Astrocyte of the cerebellum (primary cell): ENCODE measurements at regions not wholly inside any gene's neighbourhood (a gene's known extent, or its start where the extent isn't known, plus 50 kb on each side); places are given as distances from the start of the nearest gene placed in this dataset.
"Not testable (repeated sequence)": the region's sequence is repeated elsewhere in the genome, so short reads cannot be mapped to it uniquely, and the experiment has no call there.

Experiments used
- DNase-seq: peaks from one replicate; pipeline ENCODE4 v3.0.0-alpha.2; 2011; ENCODE audit warnings: low read depth
- H3K4me3 ChIP-seq: 2 replicates; pipeline ENCODE4 v1.5.1; 2011; ENCODE audit warnings: mild to moderate bottlenecking, low read depth, low read length, moderate library complexity
- CTCF ChIP-seq: IDR thresholded peaks from 2 replicates; pipeline ENCODE4 v1.5.1; 2012; ENCODE audit warnings: low read length, low read depth, moderate library complexity, mild to moderate bottlenecking; ENCODE audit errors: missing control alignments
- in situ Hi-C: cut with HindIII; loops from 2 replicates; pipeline ENCODE4 v1.10.0; 2017; ENCODE audit warnings: low sequenced_read_pairs

- H3K4me3 ChIP-seq: no peak overlapping the region
- no peak for TF ChIP-seq CTCF
- no peak for DNase-seq
- in situ Hi-C loops: no loop called here
These were observed 141.7 kb upstream of the CARMIL1 start for GRCh38 chr6:25137480-25137879.

GRCh38 chr6:25137916-25138232 lies 141.3 kb upstream of the CARMIL1 start:
- no peak for TF ChIP-seq CTCF
- in situ Hi-C loops: no loop called here
- no peak for DNase-seq
- H3K4me3 ChIP-seq: no peak overlapping the region

- no peak for TF ChIP-seq CTCF
- H3K4me3 ChIP-seq: peak overlapping the region; percentile 19
- in situ Hi-C loops: no loop called here
- peak; percentile 11 for DNase-seq
These were observed 140.8 kb upstream of the CARMIL1 start for GRCh38 chr6:25138233-25138933.

- H3K4me3 ChIP-seq: peak overlapping the region; percentile 19
- TF ChIP-seq CTCF: no peak
- no peak for DNase-seq
- in situ Hi-C loops: no loop called here
These were observed 140.2 kb upstream of the CARMIL1 start for GRCh38 chr6:25138934-25139415.

GRCh38 chr6:25139608-25140007 lies 139.6 kb upstream of the CARMIL1 start:
- in situ Hi-C loops, DNase-seq, H3K4me3 ChIP-seq: not testable (repeated sequence)

- no peak for DNase-seq
- TF ChIP-seq CTCF: no peak
- in situ Hi-C loops: no loop called here
- H3K4me3 ChIP-seq: no peak overlapping the region
These were observed 136.7 kb upstream of the CARMIL1 start for GRCh38 chr6:25142506-25142905.

- DNase-seq: no peak
- no peak overlapping the region for H3K4me3 ChIP-seq
- no peak for TF ChIP-seq CTCF
- in situ Hi-C loops: no loop called here
These were observed 134.3 kb upstream of the CARMIL1 start for GRCh38 chr6:25144919-25145318.
